ENCODE measurements at regions not wholly inside any gene's neighbourhood (a gene's known extent, or its start where the extent isn't known, plus 50 kb on each side); places are given as distances from the start of the nearest gene placed in this dataset.

GRCh38 chrX:122418758-122419157 lies 765.3 kb upstream of the GRIA3 start:
- intact Hi-C loops (cut with DNase I): no loop called here
- Histone ChIP-seq H3K27me3 (ENCODE audit: insufficient read depth in 3 of 3, low read length in 2 of 3) (no peaks in the 10 kb centered on the region), H3K9me3 (no peaks in the 10 kb centered on the region), H3K4me1 (no peaks in the 10 kb centered on the region), H3K36me3 (ENCODE audit: insufficient read depth in 1 of 2, low read depth in 1 of 2) (no peaks in the 10 kb centered on the region), H3K4me3 (no peak overlapping the region), H3K27ac (no peak overlapping the region)
- ATAC-seq (no peak), DNase-seq (no peak)
- WGBS, 3 donors: 76 to 91% (median 89%) methylated on average over 7 of the region's 7 CpGs
- no peak for TF ChIP-seq CTCF (IDR thresholded peaks at IDR 0.05)

- no peak for DNase-seq
- WGBS, 3 donors: 65 to 75% (median 74%) methylated on average over 5 of the region's 5 CpGs
- Histone ChIP-seq H3K4me3 (no peak overlapping the region), H3K9me3 (no peaks in the 10 kb centered on the region), H3K27ac (no peak overlapping the region), H3K27me3 (ENCODE audit: insufficient read depth in 3 of 3, low read length in 2 of 3) (no peaks in the 10 kb centered on the region), H3K36me3 (ENCODE audit: insufficient read depth in 1 of 2, low read depth in 1 of 2) (no peaks in the 10 kb centered on the region), H3K4me1 (no peaks in the 10 kb centered on the region)
- no peak for TF ChIP-seq CTCF (IDR thresholded peaks at IDR 0.05)
- intact Hi-C loops (cut with DNase I): no loop called here
- no peak for ATAC-seq
These were observed 762.5 kb upstream of the GRIA3 start for GRCh38 chrX:122421434-122422121.

- 25 to 44% (median 38%) methylated on average over 2 of the region's 2 CpGs for WGBS, 3 donors
- H3K9me3 ChIP-seq: no peaks in the 10 kb centered on the region
- no peaks in the 10 kb centered on the region for H3K27me3 ChIP-seq (ENCODE audit: insufficient read depth in 3 of 3, low read length in 2 of 3)
- no peak for TF ChIP-seq CTCF (IDR thresholded peaks at IDR 0.05)
- DNase-seq (no peak), ATAC-seq (no peak)
- H3K4me3 ChIP-seq: no peak overlapping the region
- H3K27ac ChIP-seq: no peak overlapping the region
- intact Hi-C loops (cut with DNase I): no loop called here
- H3K4me1 ChIP-seq: no peaks in the 10 kb centered on the region
- no peaks in the 10 kb centered on the region for H3K36me3 ChIP-seq (ENCODE audit: insufficient read depth in 1 of 2, low read depth in 1 of 2)
These were observed 761.5 kb upstream of the GRIA3 start for GRCh38 chrX:122422547-122422946.

- no peaks in the 10 kb centered on the region for H3K27me3 ChIP-seq (ENCODE audit: insufficient read depth in 3 of 3, low read length in 2 of 3)
- no peaks in the 10 kb centered on the region for H3K36me3 ChIP-seq (ENCODE audit: insufficient read depth in 1 of 2, low read depth in 1 of 2)
- intact Hi-C loops (cut with DNase I): no loop called here
- no peaks in the 10 kb centered on the region for H3K4me1 ChIP-seq
- H3K9me3 ChIP-seq: peaks cover 5% of the 10 kb centered on the region
- no peak for ATAC-seq
- 51 to 73% (median 71%) methylated on average over 2 of the region's 2 CpGs for WGBS, 3 donors
- no peak for DNase-seq
- H3K27ac ChIP-seq: no peak overlapping the region
- TF ChIP-seq CTCF (IDR thresholded peaks at IDR 0.05): no peak
- H3K4me3 ChIP-seq: no peak overlapping the region
These were observed 749.1 kb upstream of the GRIA3 start for GRCh38 chrX:122434942-122435341.

- ATAC-seq (no peak), DNase-seq (no peak)
- no peaks in the 10 kb centered on the region for H3K9me3 ChIP-seq
- intact Hi-C loops (cut with DNase I): no loop called here
- H3K4me1 ChIP-seq: no peaks in the 10 kb centered on the region
- no peaks in the 10 kb centered on the region for H3K36me3 ChIP-seq (ENCODE audit: insufficient read depth in 1 of 2, low read depth in 1 of 2)
- no peak overlapping the region for H3K27ac ChIP-seq
- H3K4me3 ChIP-seq: no peak overlapping the region
- no peaks in the 10 kb centered on the region for H3K27me3 ChIP-seq (ENCODE audit: insufficient read depth in 3 of 3, low read length in 2 of 3)
- no peak for TF ChIP-seq CTCF (IDR thresholded peaks at IDR 0.05)
These were observed 744.2 kb upstream of the GRIA3 start for GRCh38 chrX:122439831-122440230.
